ENCODE measurements at regions not wholly inside any gene's neighbourhood (a gene's known extent, or its start where the extent isn't known, plus 50 kb on each side); places are given as distances from the start of the nearest gene placed in this dataset.

GRCh38 chr6:133631421-133631820 is 257.5 kb upstream of the TCF21 start:
- DNase-seq (ENCODE audit: low read depth, low spot score) = no peak

DNA sequence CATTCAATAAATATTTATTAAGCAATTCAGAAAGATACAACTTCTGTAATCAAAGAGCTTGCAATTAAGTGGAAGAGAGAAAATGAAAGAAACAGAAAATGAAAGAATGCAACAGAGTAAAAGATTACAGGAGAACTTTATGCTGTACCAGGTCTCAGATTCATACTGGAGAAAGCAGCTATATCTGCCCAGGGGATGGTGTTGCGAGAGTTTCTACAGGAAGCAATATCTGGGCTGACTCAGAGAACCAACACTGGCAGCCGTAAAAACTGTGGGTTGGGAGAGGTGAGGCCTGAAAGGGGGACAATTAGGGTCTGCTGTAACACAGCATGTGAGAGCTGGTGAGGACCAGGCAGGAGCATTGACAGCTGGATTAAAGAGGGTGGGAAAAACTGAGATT is 256.7 kb upstream of the TCF21 start:
- no peak for DNase-seq (ENCODE audit: low read depth, low spot score)

GRCh38 chr6:133632906-133633305 is 256.0 kb upstream of the TCF21 start:
- no peak for DNase-seq (ENCODE audit: low read depth, low spot score)

- DNase-seq (ENCODE audit: low read depth, low spot score) = no peak
Observed at GRCh38 chr6:133634474-133634873, 254.4 kb upstream of the TCF21 start.

GRCh38 chr6:133635447-133635846 is 253.5 kb upstream of the TCF21 start:
- no peak for DNase-seq (ENCODE audit: low read depth, low spot score)

- no peak for DNase-seq (ENCODE audit: low read depth, low spot score)
Observed at GRCh38 chr6:133637436-133637835, 251.5 kb upstream of the TCF21 start.

DNA sequence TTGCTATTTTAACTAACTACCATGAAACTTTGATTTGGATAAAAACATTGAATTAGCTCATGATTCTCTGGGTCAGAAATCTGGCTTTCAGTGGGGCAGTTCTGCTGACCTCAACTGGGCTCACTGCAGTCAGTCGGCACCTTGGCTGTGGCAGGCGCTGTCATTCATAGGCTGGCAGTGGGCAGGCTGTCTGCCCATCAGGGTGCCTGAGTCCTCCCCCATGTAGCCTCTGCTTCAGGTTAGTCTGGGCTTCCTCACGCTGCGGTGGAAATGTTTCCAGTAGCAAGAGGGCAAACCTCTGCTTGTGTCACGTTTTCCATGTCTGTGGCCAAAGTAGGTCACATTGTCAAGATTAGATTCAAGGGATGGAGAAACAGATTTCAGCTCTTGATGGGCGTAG is 251.0 kb upstream of the TCF21 start:
- no peak for DNase-seq (ENCODE audit: low read depth, low spot score)

DNA sequence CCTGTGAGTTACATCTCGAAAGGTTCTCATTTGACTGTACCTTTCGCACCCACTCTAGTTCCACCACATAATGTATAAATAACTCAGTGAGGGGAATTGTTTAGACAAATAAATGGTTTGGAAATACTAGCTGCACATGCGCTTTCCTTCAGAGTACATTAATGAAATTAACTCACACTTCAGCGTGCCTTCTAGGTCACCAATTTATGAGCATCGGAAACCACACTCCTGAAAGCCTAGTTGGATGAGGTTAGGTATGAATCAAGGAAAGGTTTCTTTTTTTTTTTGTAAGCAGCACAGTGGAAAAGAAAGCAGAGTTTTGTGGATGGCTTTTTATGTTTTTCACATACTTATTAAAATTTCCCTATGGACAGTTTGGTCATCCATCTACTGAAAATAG is 247.8 kb upstream of the TCF21 start:
- no peak for DNase-seq (ENCODE audit: low read depth, low spot score)

- no peak for DNase-seq (ENCODE audit: low read depth, low spot score)
Observed at GRCh38 chr6:133644548-133644891, 244.4 kb upstream of the TCF21 start.

DNA sequence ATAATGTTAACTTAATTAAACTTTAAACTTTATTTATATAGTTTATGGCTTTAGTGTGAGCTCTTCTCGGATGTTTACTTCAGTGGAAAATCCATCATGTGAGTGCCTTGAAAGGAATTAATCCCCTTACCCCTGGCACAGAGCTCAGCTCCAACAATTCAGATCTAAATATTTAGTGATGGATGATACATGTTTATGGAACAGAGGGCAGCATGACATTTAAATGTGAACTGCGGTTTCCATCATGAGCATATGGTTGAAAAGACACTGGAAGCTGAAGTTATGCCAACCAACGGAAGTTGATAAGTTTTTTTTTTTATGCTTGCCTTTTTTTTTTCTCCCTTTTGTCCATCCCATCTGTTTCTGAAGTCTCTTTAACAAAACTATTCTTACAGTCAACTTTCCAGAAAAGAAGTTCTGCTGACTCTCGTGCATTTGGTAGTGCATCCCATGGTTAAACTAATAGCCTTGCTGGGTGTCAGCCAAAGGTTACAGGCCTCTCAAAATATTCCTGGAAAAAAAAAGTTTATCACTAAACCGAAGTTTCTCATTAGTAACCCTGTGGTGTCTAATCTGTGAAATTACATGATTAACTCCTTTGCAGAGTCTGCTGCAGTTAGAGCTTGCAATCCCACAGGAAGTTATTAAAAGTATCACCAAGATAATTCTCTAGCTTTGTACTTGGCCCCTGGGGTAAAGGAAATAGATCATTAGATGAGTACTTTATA is 243.9 kb upstream of the TCF21 start:
- peak; percentile 42 for DNase-seq (ENCODE audit: low read depth, low spot score)

- no peak for DNase-seq (ENCODE audit: low read depth, low spot score)
Observed at GRCh38 chr6:133645966-133646740, 242.8 kb upstream of the TCF21 start.

GRCh38 chr6:133648581-133648980 is 240.3 kb upstream of the TCF21 start:
- no peak for DNase-seq (ENCODE audit: low read depth, low spot score)

GRCh38 chr6:133671376-133671775 is 217.5 kb upstream of the TCF21 start:
- no peak for DNase-seq (ENCODE audit: low read depth, low spot score)

DNA sequence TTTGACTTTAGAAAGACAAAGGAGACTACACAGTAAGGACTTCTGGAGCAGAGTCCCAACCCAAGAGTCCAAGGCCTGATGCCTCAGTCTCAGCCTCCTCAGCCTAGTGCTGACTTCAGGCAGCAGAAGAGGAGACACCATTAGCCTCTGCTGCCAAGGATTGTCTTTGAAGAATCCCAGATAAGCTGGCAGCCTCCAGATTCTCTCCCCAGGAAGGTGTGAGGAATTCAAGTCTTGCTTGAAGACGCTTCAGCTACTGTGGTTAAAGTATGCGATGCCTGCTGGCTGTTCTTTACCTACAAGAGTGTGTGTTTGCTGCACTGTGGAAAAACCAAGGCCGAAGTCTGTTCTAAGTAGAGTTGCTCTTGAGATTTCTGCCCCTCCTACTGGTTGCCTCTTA is 215.9 kb upstream of the TCF21 start:
- DNase-seq (ENCODE audit: low read depth, low spot score) = no peak

- DNase-seq (ENCODE audit: low read depth, low spot score) = no peak
Observed at GRCh38 chr6:133674661-133675060, 214.3 kb upstream of the TCF21 start.

GRCh38 chr6:133680994-133681393 is 207.9 kb upstream of the TCF21 start:
- no peak for DNase-seq (ENCODE audit: low read depth, low spot score)

- no peak for DNase-seq (ENCODE audit: low read depth, low spot score)
Observed at GRCh38 chr6:133681891-133682290, 207.0 kb upstream of the TCF21 start.

- DNase-seq (ENCODE audit: low read depth, low spot score) = no peak
Observed at GRCh38 chr6:133682506-133683307, 206.2 kb upstream of the TCF21 start.

GRCh38 chr6:133683308-133683580 is 205.7 kb upstream of the TCF21 start:
- no peak for DNase-seq (ENCODE audit: low read depth, low spot score)

GRCh38 chr6:133683606-133684005 is 205.3 kb upstream of the TCF21 start:
- DNase-seq (ENCODE audit: low read depth, low spot score) = no peak

- no peak for DNase-seq (ENCODE audit: low read depth, low spot score)
Observed at GRCh38 chr6:133688705-133689492, 200.0 kb upstream of the TCF21 start.

DNA sequence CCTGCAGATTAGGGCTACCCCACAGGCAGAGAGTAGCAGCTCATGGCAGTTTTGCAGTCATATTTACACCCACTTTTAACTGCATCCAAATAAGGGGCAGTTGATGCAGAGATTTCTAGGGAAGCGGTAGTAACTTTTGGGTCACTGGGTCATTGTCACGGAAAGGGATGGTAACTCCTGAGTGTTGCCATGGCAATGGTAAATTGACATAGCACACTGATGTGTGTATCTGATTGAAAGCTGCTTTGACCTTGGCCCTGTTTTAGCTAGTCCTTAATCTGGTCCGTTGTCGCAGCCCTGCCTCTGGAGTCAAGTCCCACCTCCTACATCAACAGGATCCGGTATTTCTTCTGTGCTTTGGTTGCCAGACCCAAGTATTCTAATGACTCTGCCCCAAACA is 199.1 kb upstream of the TCF21 start:
- DNase-seq (ENCODE audit: low read depth, low spot score) = no peak

Data from brain pericyte (primary cell).